Fibroblast of lung (primary cell): ENCODE measurements at regions not wholly inside any gene's neighbourhood (a gene's known extent, or its start where the extent isn't known, plus 50 kb on each side); places are given as distances from the start of the nearest gene placed in this dataset.

Source experiments
- DNase-seq, 2 donors: peaks; one replicate each; pipeline versions ENCODE4 v3.0.0 to v3.0.0-alpha.2; 2010; ENCODE audit warnings: low read depth in 2 of 2
- H2AFZ ChIP-seq: 2 replicates; pipeline ENCODE4 v1.5.1; 2012; ENCODE audit warnings: low read length, control low read depth, inconsistent platforms
- H3K27ac ChIP-seq: 2 replicates; pipeline ENCODE4 v1.5.1; 2011; ENCODE audit warnings: low read length, control low read depth; ENCODE audit not compliant: insufficient read depth
- H3K27me3 ChIP-seq: 2 replicates; pipeline ENCODE4 v1.5.1; 2011; ENCODE audit warnings: mild to moderate bottlenecking, low read length; ENCODE audit not compliant: control insufficient read depth, insufficient read depth
- H3K36me3 ChIP-seq: 2 replicates; pipeline ENCODE4 v1.5.1; 2011; ENCODE audit warnings: low read length; ENCODE audit not compliant: control insufficient read depth, insufficient read depth
- H3K4me1 ChIP-seq: 2 replicates; pipeline ENCODE4 v1.5.1; 2011; ENCODE audit warnings: low read length; ENCODE audit not compliant: control insufficient read depth, insufficient read depth; ENCODE audit errors: extremely low read depth
- H3K4me2 ChIP-seq: 2 replicates; pipeline ENCODE4 v1.5.1; 2011; ENCODE audit warnings: low read length, control low read depth; ENCODE audit not compliant: insufficient read depth; ENCODE audit errors: extremely low read depth
- H3K4me3 ChIP-seq, 4 experiments: fragments of 200-600 bp in 1 of 4; sonication (generic) in 1 of 4; replicated peaks in 1 of 4; 2 replicates each; pipeline ENCODE4 v1.5.1; 2011 to 2016; ENCODE audit warnings: low read length in 4 of 4, low read depth in 3 of 4, mild to moderate bottlenecking in 3 of 4, control low read depth in 2 of 4, inconsistent platforms in 1 of 4, mixed read lengths in 1 of 4; ENCODE audit not compliant: insufficient read depth in 1 of 4; ENCODE audit errors: control extremely low read depth in 1 of 4
- H3K79me2 ChIP-seq: 2 replicates; pipeline ENCODE4 v1.5.1; 2012; ENCODE audit warnings: mild to moderate bottlenecking, low read length, inconsistent platforms; ENCODE audit not compliant: control insufficient read depth, insufficient read depth
- H3K9ac ChIP-seq: 2 replicates; pipeline ENCODE4 v1.5.1; 2011; ENCODE audit warnings: mild to moderate bottlenecking, low read length, control low read depth; ENCODE audit not compliant: insufficient read depth
- H3K9me3 ChIP-seq: 2 replicates; pipeline ENCODE4 v1.5.1; 2012; ENCODE audit warnings: low read depth, low read length; ENCODE audit not compliant: control insufficient read depth, insufficient read depth
- H4K20me1 ChIP-seq: 2 replicates; pipeline ENCODE4 v1.5.1; 2011; ENCODE audit warnings: low read length; ENCODE audit not compliant: control insufficient read depth, insufficient read depth; ENCODE audit errors: extremely low read depth
- EZH2 ChIP-seq: IDR thresholded peaks from 2 replicates; pipeline ENCODE4 v1.5.1; 2012; ENCODE audit warnings: low read length, control low read depth, mild to moderate bottlenecking; ENCODE audit errors: missing control alignments
- TF ChIP-seq, protein P1 (sequence below), 2 donors: IDR thresholded peaks in 1 of 2; conservative IDR thresholded peaks in 1 of 2; 1 replicate in 1 of 2; 2 replicates in 1 of 2; pipeline ENCODE4 v1.5.1; 2011 to 2012; ENCODE audit warnings: low read length in 2 of 2, control low read depth in 1 of 2, inconsistent platforms in 1 of 2, low read depth in 1 of 2, mild to moderate bottlenecking in 1 of 2

DNA sequence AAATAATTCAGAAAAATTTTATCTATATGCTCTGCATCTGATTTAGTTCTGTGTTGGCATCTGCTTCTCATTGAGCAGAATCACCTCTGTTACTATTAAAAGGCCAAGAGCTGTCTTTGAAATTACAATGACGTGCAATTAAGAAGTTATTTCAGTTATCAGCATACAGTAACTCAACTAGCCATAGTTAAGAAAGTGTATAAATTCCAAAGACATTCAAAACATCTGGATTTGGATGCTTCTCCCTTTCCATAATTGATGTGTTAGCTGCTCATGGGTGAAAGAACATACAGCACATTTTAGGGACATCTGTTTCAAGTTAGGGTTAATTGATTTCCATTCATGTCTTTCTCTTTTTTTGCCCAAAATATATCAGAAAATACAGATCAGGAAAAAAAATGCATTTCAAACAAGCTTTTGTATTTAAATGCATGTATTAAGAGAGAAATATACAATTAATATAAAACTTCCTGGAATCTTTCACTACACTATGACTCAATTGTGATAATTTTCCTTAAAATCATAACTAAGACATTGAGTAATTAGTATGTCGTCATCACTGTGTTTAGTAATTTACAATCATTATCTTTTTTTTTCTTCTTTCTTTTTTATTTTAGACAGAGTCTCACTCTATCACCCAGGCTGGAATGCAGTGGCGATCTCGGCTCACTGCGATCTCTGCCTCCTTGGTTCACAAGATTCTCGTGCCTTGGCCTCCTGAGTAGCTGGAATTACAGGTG, 82.7 kb upstream of the MBNL1 start:
- H4K20me1 ChIP-seq, result no peaks in the 10 kb centered on the region
- no peaks in the 10 kb centered on the region for H3K79me2 ChIP-seq
- peak in 1 of 2 donors; percentile 14 for DNase-seq
- no peaks in the 10 kb centered on the region for H3K9me3 ChIP-seq
- no peak overlapping the region for H3K4me2 ChIP-seq
- no peak overlapping the region for H3K27ac ChIP-seq
- H3K36me3 ChIP-seq, result no peaks in the 10 kb centered on the region
- no peak overlapping the region for H3K4me3 ChIP-seq
- no peaks in the 10 kb centered on the region for H3K27me3 ChIP-seq
- no peak overlapping the region for H2AFZ ChIP-seq
- TF ChIP-seq EZH2, result no peak
- TF ChIP-seq, protein P1, sequence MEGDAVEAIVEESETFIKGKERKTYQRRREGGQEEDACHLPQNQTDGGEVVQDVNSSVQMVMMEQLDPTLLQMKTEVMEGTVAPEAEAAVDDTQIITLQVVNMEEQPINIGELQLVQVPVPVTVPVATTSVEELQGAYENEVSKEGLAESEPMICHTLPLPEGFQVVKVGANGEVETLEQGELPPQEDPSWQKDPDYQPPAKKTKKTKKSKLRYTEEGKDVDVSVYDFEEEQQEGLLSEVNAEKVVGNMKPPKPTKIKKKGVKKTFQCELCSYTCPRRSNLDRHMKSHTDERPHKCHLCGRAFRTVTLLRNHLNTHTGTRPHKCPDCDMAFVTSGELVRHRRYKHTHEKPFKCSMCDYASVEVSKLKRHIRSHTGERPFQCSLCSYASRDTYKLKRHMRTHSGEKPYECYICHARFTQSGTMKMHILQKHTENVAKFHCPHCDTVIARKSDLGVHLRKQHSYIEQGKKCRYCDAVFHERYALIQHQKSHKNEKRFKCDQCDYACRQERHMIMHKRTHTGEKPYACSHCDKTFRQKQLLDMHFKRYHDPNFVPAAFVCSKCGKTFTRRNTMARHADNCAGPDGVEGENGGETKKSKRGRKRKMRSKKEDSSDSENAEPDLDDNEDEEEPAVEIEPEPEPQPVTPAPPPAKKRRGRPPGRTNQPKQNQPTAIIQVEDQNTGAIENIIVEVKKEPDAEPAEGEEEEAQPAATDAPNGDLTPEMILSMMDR (conservative IDR thresholded peaks at IDR 0.05 in 1 of 2, IDR thresholded peaks at IDR 0.05 in 1 of 2; ENCODE audit: low read depth in 1 of 2, low read length in 2 of 2), result no peak
- peaks cover 7% of the 10 kb centered on the region for H3K4me1 ChIP-seq
- H3K9ac ChIP-seq, result no peak overlapping the region

DNA sequence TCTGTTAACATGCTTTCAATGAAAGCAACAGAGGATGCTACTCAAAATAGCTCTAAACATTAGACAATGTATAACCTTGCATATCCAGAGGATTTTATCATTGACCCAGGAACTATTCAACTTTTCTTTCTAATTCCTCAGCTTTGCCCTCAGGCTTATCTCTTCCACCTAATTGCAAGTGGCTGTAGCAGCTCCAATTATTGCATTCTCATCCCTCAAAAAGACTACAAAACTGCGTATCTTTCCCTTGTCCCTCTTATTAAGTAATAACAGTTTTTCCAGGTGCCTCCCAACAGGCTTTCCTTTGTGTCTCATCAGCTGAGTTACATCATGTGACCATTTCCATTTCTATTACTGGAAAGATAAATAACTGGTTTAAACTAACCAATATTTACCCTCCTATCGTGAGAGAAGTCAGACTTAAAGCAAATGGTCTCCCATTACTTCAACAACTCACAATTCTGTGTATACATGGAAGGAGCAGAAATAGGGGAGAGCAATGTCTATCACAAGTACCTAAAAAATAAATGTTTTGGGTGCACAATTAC, 78.0 kb upstream of the MBNL1 start:
- Histone ChIP-seq H3K9me3 (no peaks in the 10 kb centered on the region), H3K27ac (no peak overlapping the region), H3K79me2 (no peaks in the 10 kb centered on the region), H3K36me3 (no peaks in the 10 kb centered on the region), H2AFZ (no peak overlapping the region), H3K4me3 (no peak overlapping the region), H3K4me2 (no peak overlapping the region), H3K27me3 (no peaks in the 10 kb centered on the region), H3K4me1 (peaks cover 3% of the 10 kb centered on the region), H4K20me1 (no peaks in the 10 kb centered on the region), H3K9ac (no peak overlapping the region)
- DNase-seq, result no peak
- TF ChIP-seq, protein P1 (conservative IDR thresholded peaks at IDR 0.05 in 1 of 2, IDR thresholded peaks at IDR 0.05 in 1 of 2; ENCODE audit: low read depth in 1 of 2, low read length in 2 of 2), result no peak
- TF ChIP-seq EZH2, result no peak

DNA sequence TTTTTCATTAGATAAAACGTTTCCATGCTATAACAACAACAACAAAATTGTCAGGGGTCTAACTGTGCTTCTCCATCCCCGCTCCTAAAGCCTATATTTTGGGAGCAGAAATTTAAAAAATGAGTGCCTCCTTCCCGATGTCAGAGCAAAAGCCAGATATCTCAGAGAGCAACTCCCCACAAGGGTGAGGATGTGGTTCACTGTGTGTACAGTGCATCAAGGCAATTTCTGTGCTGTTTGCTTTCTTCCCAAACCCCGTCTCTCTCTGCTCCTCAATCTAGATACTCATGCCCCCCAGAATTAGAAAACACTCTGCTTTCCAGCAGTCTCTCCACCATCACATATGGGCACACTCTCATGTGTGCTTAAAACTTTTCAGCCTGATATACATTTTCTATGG, 76.7 kb upstream of the MBNL1 start:
- H3K27ac ChIP-seq, result no peak overlapping the region
- no peaks in the 10 kb centered on the region for H3K27me3 ChIP-seq
- H3K9ac ChIP-seq, result no peak overlapping the region
- no peaks in the 10 kb centered on the region for H3K79me2 ChIP-seq
- H3K4me2 ChIP-seq, result no peak overlapping the region
- H2AFZ ChIP-seq, result no peak overlapping the region
- H3K9me3 ChIP-seq, result no peaks in the 10 kb centered on the region
- no peaks in the 10 kb centered on the region for H4K20me1 ChIP-seq
- no peaks in the 10 kb centered on the region for H3K36me3 ChIP-seq
- TF ChIP-seq EZH2, result no peak
- TF ChIP-seq, protein P1 (conservative IDR thresholded peaks at IDR 0.05 in 1 of 2, IDR thresholded peaks at IDR 0.05 in 1 of 2; ENCODE audit: low read depth in 1 of 2, low read length in 2 of 2), result no peak
- H3K4me1 ChIP-seq, result no peaks in the 10 kb centered on the region
- no peak for DNase-seq
- no peak overlapping the region for H3K4me3 ChIP-seq
